CD4-positive, alpha-beta T cell (primary cell): ENCODE measurements at regions not wholly inside any gene's neighbourhood (a gene's known extent, or its start where the extent isn't known, plus 50 kb on each side); places are given as distances from the start of the nearest gene placed in this dataset.

Source experiments
- ATAC-seq: fragments of 200-7000 bp; cut with Tn5 transposase; one replicate; pipeline ENCODE4 v1.10.0; 2022; ENCODE audit warnings: mild to moderate bottlenecking; ENCODE audit not compliant: poor library complexity
- CTCF ChIA-PET: fragments of 350-600 bp; sonication (Branson Sonifier 250); formaldehyde crosslinking; loops from one replicate; lab custom pipeline; 2021; ENCODE audit warnings: antibody characterized with exemption, inconsistent platforms; lab: Charles Lee
- POLR2A ChIA-PET: fragments of 350-600 bp; sonication (Branson Sonifier 250); formaldehyde crosslinking; loops from one replicate; lab custom pipeline; 2021; ENCODE audit warnings: antibody characterized with exemption, inconsistent platforms; lab: Charles Lee
- DNase-seq, 14 experiments: peaks; one replicate each; pipeline ENCODE4 v3.0.0-alpha.2; 2013 to 2020; ENCODE audit warnings: mixed read lengths in 2 of 14
- H3K27ac ChIP-seq, 2 donors: one replicate each; pipeline versions ENCODE4 v1.5.1 to v1.7.0; 2013; ENCODE audit warnings: low read length in 2 of 2, low read depth in 1 of 2, mild to moderate bottlenecking in 1 of 2
- H3K27me3 ChIP-seq, 2 experiments: 1 replicate in 1 of 2; 2 replicates in 1 of 2; pipeline versions ENCODE4 v1.6.1 to v1.7.0; 2013; ENCODE audit warnings: low read length in 2 of 2, control low read depth in 1 of 2, mild to moderate bottlenecking in 1 of 2, moderate library complexity in 1 of 2; ENCODE audit not compliant: insufficient read depth in 2 of 2, control insufficient read depth in 1 of 2
- H3K36me3 ChIP-seq: one replicate; pipeline ENCODE4 v1.6.1; 2013; ENCODE audit warnings: low read length, control low read depth; ENCODE audit not compliant: insufficient read depth
- H3K4me1 ChIP-seq: one replicate; pipeline ENCODE4 v1.6.1; 2013; ENCODE audit warnings: low read length, control low read depth; ENCODE audit not compliant: insufficient read depth
- H3K4me3 ChIP-seq: one replicate; pipeline ENCODE4 v1.5.1; 2013; ENCODE audit warnings: mild to moderate bottlenecking, low read length, moderate library complexity
- H3K9me3 ChIP-seq, 2 experiments: 1 replicate in 1 of 2; 2 replicates in 1 of 2; pipeline versions ENCODE4 v1.6.1 to v1.7.0; 2013; ENCODE audit warnings: low read length in 2 of 2, mild to moderate bottlenecking in 2 of 2, control low read depth in 1 of 2, moderate library complexity in 1 of 2; ENCODE audit not compliant: control insufficient read depth in 1 of 2, insufficient read depth in 1 of 2
- H3K27ac Mint-ChIP-seq: one replicate; pipeline ENCODE4 v1.8.0; 2020; ENCODE audit warnings: mixed read lengths
- H3K27me3 Mint-ChIP-seq: one replicate; pipeline ENCODE4 v1.8.0; 2021; ENCODE audit warnings: mixed read lengths
- H3K36me3 Mint-ChIP-seq: one replicate; pipeline ENCODE4 v1.8.0; 2021; ENCODE audit warnings: low read depth, mixed read lengths
- H3K4me1 Mint-ChIP-seq: one replicate; pipeline ENCODE4 v1.8.0; 2021; ENCODE audit warnings: low read depth, mixed read lengths
- H3K4me3 Mint-ChIP-seq: one replicate; pipeline ENCODE4 v1.8.0; 2020; ENCODE audit warnings: mild to moderate bottlenecking, mixed read lengths
- H3K9me3 Mint-ChIP-seq: one replicate; pipeline ENCODE4 v1.8.0; 2020; ENCODE audit warnings: mixed read lengths
- CTCF ChIP-seq: fragments of 200-600 bp; IDR thresholded peaks from one replicate; pipeline ENCODE4 v1.8.0; 2022; ENCODE audit warnings: antibody characterized with exemption, mild to moderate bottlenecking
- intact Hi-C, 2 experiments: fragments of 100-400 bp; cut with DNase I in 1 of 2; cut with micrococcal nuclease in 1 of 2; formaldehyde crosslinking; loops; one replicate each; pipeline versions ENCODE4 v1.15.1 to v1.9.0; 2023 to 2025; cut with DNase I, micrococcal nuclease

- ChIA-PET CTCF (no interaction called here), POLR2A (no interaction called here)
- no peak for DNase-seq
- no peak for ATAC-seq
- no peak overlapping the region for H3K4me3 ChIP-seq
- H3K36me3 ChIP-seq = no peaks in the 10 kb centered on the region
- Mint-ChIP-seq H3K4me1 (no peaks in the 10 kb centered on the region), H3K27me3 (peaks cover 6% of the 10 kb centered on the region), H3K36me3 (no peaks in the 10 kb centered on the region), H3K27ac (no peak overlapping the region), H3K4me3 (no peak overlapping the region), H3K9me3 (peaks cover 5% of the 10 kb centered on the region)
- H3K27ac ChIP-seq = no peak overlapping the region
- TF ChIP-seq CTCF = no peak
- intact Hi-C loops = no loop called here
- peaks cover 7% of the 10 kb centered on the region in 2 experiments for H3K9me3 ChIP-seq
- no peaks in the 10 kb centered on the region for H3K27me3 ChIP-seq
- H3K4me1 ChIP-seq = no peaks in the 10 kb centered on the region
Measured at GRCh38 chr2:173496746-173497145, 142.1 kb downstream of the CDCA7 start.

GRCh38 chr2:173500953-173501352 is 146.3 kb downstream of the CDCA7 start:
- Histone ChIP-seq H3K27ac (no peak overlapping the region), H3K4me3 (no peak overlapping the region), H3K27me3 (no peaks in the 10 kb centered on the region), H3K36me3 (no peaks in the 10 kb centered on the region), H3K4me1 (no peaks in the 10 kb centered on the region), H3K9me3 (peaks cover 7% of the 10 kb centered on the region in 2 experiments)
- POLR2A ChIA-PET = no interaction called here
- no peaks in the 10 kb centered on the region for H3K4me1 Mint-ChIP-seq
- no peak overlapping the region for H3K27ac Mint-ChIP-seq
- ATAC-seq (no peak), DNase-seq (no peak)
- H3K9me3 Mint-ChIP-seq = peaks cover 8% of the 10 kb centered on the region
- intact Hi-C loops = no loop called here
- CTCF ChIA-PET = no interaction called here
- no peak overlapping the region for H3K4me3 Mint-ChIP-seq
- no peak for TF ChIP-seq CTCF
- H3K36me3 Mint-ChIP-seq = no peaks in the 10 kb centered on the region
- peaks cover 28% of the 10 kb centered on the region for H3K27me3 Mint-ChIP-seq

DNA sequence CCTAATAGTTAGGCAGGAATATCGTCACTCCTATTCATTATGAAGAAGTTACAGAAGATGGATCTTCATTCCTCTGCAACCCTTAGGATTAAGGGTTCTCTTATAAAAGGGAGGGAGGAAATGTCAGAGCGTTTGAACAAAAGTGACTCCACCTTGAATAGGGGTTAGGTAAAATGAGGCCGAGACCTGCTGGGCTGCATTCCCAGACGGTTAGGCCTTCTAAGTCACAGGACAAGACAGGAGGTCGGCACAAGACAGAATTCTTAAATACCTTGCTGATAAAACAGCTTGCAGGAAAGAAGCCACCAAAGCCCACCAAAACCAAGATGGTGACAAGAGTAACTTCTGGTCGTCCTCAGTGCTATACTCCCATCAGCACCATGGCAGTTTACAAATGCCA is 147.6 kb downstream of the CDCA7 start:
- H3K9me3 Mint-ChIP-seq = peaks cover 8% of the 10 kb centered on the region
- Histone ChIP-seq H3K9me3 (peaks cover 7% of the 10 kb centered on the region in 2 experiments), H3K4me1 (no peaks in the 10 kb centered on the region), H3K27me3 (no peaks in the 10 kb centered on the region), H3K36me3 (no peaks in the 10 kb centered on the region), H3K27ac (no peak overlapping the region), H3K4me3 (no peak overlapping the region)
- H3K4me3 Mint-ChIP-seq = no peak overlapping the region
- ChIA-PET CTCF (no interaction called here), POLR2A (no interaction called here)
- H3K27ac Mint-ChIP-seq = no peak overlapping the region
- TF ChIP-seq CTCF = no peak
- no peak for ATAC-seq
- DNase-seq = no peak
- no peaks in the 10 kb centered on the region for H3K36me3 Mint-ChIP-seq
- H3K27me3 Mint-ChIP-seq = peaks cover 39% of the 10 kb centered on the region
- no peaks in the 10 kb centered on the region for H3K4me1 Mint-ChIP-seq
- intact Hi-C loops = no loop called here
